ENCODE measurements at regions not wholly inside any gene's neighbourhood (a gene's known extent, or its start where the extent isn't known, plus 50 kb on each side); places are given as distances from the start of the nearest gene placed in this dataset.
"Not testable (repeated sequence)": the region's sequence is repeated elsewhere in the genome, so short reads cannot be mapped to it uniquely, and the experiment has no call there.

DNA sequence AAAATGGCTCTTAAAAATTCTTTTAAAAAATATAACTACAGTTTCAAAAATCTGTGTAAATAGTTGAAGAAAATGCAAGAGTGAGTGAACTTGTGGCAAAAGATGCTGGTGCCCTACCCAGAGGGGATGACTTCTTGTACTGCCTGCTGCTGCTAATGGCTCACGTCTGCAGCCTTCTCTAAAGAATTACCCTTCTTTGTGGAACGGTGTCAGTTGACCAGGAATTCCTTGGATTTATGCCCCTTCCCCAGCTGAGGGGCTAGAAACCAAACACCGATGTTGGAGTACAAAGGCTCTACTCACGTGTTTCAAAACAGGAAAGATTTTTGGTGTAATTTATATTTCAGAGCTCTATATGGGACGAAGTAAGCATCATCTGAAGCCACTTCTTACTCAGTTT lies 1582.8 kb downstream of the OLFM4 start:
- WGBS, 2 donors: 63 to 75% methylated on average over 5 of the region's 5 CpGs
- no peaks in the 10 kb centered on the region for H3K9me3 ChIP-seq
- no peak overlapping the region for H3K4me3 ChIP-seq
- DNase-seq (no peak), ATAC-seq (no peak)
- H3K4me1 ChIP-seq: no peaks in the 10 kb centered on the region
- H3K36me3 ChIP-seq (replicated peaks in 1 of 2; ENCODE audit: insufficient read depth in 1 of 2, low read depth in 2 of 2): no peaks in the 10 kb centered on the region
- TF ChIP-seq, protein P1, sequence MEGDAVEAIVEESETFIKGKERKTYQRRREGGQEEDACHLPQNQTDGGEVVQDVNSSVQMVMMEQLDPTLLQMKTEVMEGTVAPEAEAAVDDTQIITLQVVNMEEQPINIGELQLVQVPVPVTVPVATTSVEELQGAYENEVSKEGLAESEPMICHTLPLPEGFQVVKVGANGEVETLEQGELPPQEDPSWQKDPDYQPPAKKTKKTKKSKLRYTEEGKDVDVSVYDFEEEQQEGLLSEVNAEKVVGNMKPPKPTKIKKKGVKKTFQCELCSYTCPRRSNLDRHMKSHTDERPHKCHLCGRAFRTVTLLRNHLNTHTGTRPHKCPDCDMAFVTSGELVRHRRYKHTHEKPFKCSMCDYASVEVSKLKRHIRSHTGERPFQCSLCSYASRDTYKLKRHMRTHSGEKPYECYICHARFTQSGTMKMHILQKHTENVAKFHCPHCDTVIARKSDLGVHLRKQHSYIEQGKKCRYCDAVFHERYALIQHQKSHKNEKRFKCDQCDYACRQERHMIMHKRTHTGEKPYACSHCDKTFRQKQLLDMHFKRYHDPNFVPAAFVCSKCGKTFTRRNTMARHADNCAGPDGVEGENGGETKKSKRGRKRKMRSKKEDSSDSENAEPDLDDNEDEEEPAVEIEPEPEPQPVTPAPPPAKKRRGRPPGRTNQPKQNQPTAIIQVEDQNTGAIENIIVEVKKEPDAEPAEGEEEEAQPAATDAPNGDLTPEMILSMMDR (IDR thresholded peaks at IDR 0.05): no peak
- TF ChIP-seq POLR2A (IDR thresholded peaks at IDR 0.05): no peak
- intact Hi-C loops (cut with DNase I): no loop called here
- no peak overlapping the region for H3K27ac ChIP-seq
- H3K27me3 ChIP-seq: no peaks in the 10 kb centered on the region

DNA sequence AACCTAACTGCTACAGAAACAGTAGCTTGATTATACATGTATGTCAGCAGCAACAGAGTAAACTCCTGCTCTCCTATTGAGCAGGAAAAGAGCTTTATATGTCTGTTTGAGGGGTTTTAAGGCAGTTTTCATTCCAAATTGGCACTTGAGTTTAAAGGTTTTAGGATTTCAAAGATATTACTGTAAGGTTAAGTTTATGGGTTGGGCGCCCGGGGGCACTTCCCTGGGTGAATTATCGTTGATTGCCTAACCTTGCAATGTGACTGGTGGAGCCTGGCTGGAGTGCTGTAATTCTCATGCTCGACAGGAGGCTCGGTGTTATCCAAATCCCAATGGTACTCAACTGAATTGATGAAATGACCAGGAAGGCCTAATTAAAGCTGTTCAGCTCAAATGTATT lies 1586.1 kb downstream of the OLFM4 start:
- WGBS, 2 donors: 79 to 88% methylated on average over 5 of the region's 5 CpGs
- ATAC-seq (no peak), DNase-seq (no peak)
- H3K4me3 ChIP-seq: no peak overlapping the region
- intact Hi-C loops (cut with DNase I): no loop called here
- TF ChIP-seq, protein P1 (IDR thresholded peaks at IDR 0.05): no peak
- no peak for TF ChIP-seq POLR2A (IDR thresholded peaks at IDR 0.05)
- H3K36me3 ChIP-seq (replicated peaks in 1 of 2; ENCODE audit: insufficient read depth in 1 of 2, low read depth in 2 of 2): no peaks in the 10 kb centered on the region
- no peaks in the 10 kb centered on the region for H3K9me3 ChIP-seq
- no peaks in the 10 kb centered on the region for H3K4me1 ChIP-seq
- no peak overlapping the region for H3K27ac ChIP-seq
- no peaks in the 10 kb centered on the region for H3K27me3 ChIP-seq

DNA sequence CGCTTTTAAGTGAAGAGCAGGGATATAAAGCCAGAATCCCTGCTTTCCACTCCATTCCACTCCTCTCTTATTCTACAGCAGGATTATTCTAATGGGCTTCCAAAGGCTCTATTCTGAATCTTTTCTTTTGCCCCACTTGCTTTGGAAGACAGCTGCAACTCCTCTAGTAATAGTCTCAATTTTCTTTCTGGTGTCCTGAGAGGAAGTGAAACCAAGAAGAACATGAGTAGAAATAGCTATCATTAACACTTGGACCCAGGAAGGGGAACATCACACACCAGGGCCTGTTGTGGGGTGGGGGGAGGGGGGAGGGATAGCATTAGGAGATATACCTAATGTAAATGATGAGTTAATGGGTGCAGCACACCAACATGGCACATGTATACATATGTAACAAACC lies 1597.9 kb downstream of the OLFM4 start:
- ATAC-seq; intact Hi-C loops (cut with DNase I); H3K27ac ChIP-seq; DNase-seq; H3K36me3 ChIP-seq (replicated peaks in 1 of 2; ENCODE audit: insufficient read depth in 1 of 2, low read depth in 2 of 2); H3K27me3 ChIP-seq; H3K9me3 ChIP-seq; H3K4me3 ChIP-seq: not testable (repeated sequence)
- WGBS, 2 donors: 90 to 93% methylated on average over 1 of the region's 1 CpG
- peaks cover 13% of the 10 kb centered on the region for H3K4me1 ChIP-seq

DNA sequence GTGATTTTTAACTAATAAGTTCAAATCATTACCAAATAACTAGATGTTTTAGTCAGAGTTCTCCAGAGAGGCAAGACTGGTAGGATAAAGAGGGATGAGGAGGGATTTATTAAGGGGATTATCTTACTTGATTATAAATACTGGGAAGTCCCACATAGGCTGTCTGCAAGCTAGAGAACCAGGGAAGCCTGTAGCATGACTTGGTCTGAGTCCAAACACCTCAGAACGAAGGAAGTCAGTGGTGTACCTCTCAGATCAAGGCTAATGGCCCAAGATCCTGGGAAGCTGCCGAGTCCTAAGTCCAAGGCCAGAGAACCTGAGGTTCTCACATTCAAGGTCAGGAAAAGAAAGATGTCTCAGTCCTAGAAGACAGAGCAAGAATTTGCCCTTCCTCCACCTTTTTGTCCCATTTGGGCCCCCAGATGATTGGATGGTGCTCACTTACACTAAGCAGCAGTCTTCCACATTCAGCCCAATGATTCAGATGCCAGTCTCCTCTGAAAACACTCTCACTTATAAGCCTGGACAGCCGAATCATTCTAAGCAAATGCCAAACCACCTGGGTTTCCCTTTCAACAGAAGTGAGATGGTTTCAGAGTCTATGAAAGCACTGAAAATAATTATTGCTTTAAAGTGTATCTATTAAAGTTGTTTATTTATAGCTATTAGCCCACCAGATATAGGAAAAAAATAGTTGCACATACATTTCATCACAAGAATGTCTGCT lies 1599.2 kb downstream of the OLFM4 start:
- Histone ChIP-seq H3K27me3 (no peaks in the 10 kb centered on the region), H3K27ac (peak overlapping the region in 1 of 4 donors; percentile 55), H3K9me3 (no peaks in the 10 kb centered on the region), H3K36me3 (replicated peaks in 1 of 2; ENCODE audit: insufficient read depth in 1 of 2, low read depth in 2 of 2) (no peaks in the 10 kb centered on the region), H3K4me3 (no peak overlapping the region), H3K4me1 (peaks cover 13% of the 10 kb centered on the region)
- 47 to 57% methylated on average over 3 of the region's 3 CpGs for WGBS, 2 donors
- ATAC-seq: no peak
- intact Hi-C loops (cut with DNase I): no loop called here
- DNase-seq: no peak
- TF ChIP-seq, protein P1 (IDR thresholded peaks at IDR 0.05): no peak
- no peak for TF ChIP-seq POLR2A (IDR thresholded peaks at IDR 0.05)

DNA sequence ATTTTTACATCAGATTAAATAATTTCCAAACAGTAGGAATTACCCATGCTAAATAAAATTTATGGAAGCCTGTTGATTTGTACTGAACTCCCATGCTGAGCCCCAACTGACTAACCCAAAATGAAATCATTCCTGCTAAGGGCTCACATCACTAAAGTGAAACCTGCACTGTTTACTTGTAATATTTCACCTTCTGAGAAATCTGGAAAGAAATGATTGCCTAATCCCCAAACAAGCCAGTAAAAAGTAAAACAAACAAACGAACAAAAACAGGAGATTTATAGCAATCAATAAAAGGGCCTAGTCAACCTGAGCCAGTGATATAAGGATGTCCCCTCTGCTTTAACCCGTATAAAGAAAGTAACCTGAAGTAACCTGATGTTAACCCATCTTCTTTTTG lies 1599.8 kb downstream of the OLFM4 start:
- peak; percentile 30 for ATAC-seq
- Histone ChIP-seq H3K27me3 (no peaks in the 10 kb centered on the region), H3K36me3 (replicated peaks in 1 of 2; ENCODE audit: insufficient read depth in 1 of 2, low read depth in 2 of 2) (no peaks in the 10 kb centered on the region), H3K4me3 (no peak overlapping the region), H3K9me3 (no peaks in the 10 kb centered on the region), H3K27ac (peak overlapping the region in 1 of 4 donors; percentile 55), H3K4me1 (peaks cover 13% of the 10 kb centered on the region)
- DNase-seq: no peak
- 19 to 27% methylated on average over 2 of the region's 2 CpGs for WGBS, 2 donors
- TF ChIP-seq POLR2A (IDR thresholded peaks at IDR 0.05): no peak
- TF ChIP-seq, protein P1 (IDR thresholded peaks at IDR 0.05): no peak
- intact Hi-C loops (cut with DNase I): no loop called here
